HG03378 (cell line): ENCODE measurements at regions not wholly inside any gene's neighbourhood (a gene's known extent, or its start where the extent isn't known, plus 50 kb on each side); places are given as distances from the start of the nearest gene placed in this dataset.

Experiments
- ATAC-seq: cut with Tn5 transposase; IDR thresholded peaks from one replicate; pipeline ENCODE4 v1.9.1; 2021; ENCODE audit warnings: mild to moderate bottlenecking, moderate library complexity; ENCODE audit not compliant: unreplicated experiment

DNA sequence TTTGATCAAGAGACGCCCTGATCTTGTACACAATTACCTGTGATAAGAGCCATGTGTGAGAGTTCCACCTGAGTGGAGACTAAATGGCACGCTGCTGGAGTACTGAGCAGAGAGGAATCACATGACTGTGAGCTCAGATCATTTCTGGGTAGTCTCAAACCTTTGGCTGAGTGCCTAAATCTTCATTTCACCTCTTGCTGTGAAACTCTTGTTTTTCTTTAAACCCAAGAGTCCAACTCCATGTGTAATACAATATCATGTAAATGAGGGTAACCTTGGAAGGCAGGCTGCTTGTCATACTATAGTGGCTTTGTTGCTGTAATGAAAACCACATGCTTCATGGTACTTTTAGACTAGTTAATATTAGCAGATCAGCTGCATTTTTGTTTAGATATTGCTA lies 156.9 kb downstream of the CAND1 start:
- ATAC-seq: no peak

- ATAC-seq: no peak
These were observed 158.2 kb downstream of the CAND1 start for GRCh38 chr12:67427336-67427735.

DNA sequence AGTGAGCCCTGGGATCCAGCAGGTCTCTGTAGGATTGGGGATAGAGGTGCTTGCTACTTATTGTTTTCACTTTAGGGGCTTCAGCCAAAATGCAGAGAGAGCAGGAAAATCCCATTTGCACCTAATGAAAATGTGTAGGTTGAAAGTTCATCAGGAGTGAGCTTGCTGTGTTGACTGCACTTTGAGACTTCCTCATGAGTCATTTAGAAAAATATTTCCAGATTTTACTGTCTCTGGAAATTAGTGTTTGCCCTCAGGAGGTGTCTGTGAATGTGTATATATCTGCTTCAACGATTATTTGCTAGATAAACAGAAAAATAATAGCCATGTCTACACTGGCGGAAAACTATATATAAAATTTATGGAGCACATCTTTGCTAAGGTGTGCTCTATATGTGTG lies 159.3 kb downstream of the CAND1 start:
- ATAC-seq: no peak

DNA sequence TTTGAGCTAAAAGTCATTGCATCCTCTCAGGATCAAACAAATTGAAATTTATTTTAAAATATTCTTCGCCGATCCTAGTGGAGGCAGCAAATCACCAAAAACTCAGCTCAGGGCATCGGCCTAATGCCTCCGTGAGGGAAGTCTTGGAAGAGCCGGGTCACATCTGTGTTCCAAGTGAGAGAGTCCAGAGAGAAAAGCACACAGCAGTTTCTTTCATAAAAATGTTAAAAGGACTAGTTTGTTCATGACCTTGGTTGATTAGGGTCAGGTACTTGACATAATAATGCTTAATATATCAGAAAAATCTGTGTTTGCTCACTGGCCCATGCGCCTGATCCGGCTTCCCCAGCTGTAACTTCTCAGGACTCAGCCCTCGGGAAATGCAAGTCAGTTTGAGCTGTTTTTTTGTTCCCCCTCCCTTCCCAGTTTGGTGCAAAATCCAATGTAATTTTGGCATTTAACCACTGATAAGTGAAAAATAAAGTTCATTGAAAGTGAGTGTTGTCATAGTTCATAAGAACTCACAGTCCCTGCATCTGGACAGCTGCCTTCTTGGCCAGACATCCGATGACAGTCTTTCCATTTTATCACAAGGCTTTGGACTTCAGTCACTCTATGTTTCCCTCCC lies 161.7 kb downstream of the CAND1 start:
- ATAC-seq: no peak

DNA sequence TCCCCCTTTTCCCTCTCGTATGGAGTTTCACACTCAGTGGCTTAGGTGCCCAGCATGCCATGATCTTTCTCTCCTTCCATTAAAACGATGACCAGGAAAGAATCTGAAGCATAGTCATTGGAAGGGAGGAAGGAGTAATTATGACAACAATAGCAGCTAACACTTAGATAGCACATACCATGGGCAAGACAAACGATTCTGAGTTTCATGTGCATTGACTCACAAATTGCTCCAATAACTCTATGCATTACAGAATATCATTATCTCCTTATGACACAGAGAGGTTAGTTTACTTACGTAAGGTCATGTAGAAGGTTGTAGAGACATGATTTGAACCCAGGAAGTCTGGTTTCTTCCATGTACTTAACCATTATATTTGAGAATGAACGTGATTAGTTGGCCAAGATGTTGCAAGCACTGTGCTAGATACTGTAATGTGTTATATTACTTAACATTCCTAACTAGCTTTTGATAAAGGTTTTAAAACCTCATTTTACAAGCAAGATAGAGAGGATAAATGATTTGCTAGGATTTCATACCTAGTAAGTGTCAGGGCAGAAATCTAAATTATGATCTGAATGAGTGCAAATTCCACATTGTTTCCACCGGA lies 162.4 kb downstream of the CAND1 start:
- ATAC-seq: no peak

GRCh38 chr12:67433385-67434175 lies 164.4 kb downstream of the CAND1 start:
- peak; percentile 88 for ATAC-seq

- ATAC-seq: no peak
These were observed 165.7 kb downstream of the CAND1 start for GRCh38 chr12:67434671-67435370.

DNA sequence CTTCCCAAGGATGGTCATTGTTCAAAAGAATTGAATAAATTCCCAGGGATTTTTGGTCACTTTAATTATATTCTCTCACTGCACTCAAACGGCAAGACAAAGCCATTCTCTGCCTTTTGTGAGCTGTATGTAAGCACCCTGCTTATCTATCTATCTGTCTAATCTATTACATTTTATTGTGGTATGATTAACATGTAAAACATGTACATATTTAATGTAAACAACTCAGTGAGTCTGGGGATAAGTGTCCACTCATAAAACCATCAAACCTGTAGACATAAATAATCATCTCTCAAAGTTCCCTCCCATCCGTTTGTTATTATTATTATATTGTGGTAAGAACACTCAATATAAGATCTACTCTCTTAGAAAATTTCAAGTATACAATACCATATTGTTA lies 167.1 kb downstream of the CAND1 start:
- ATAC-seq: no peak

DNA sequence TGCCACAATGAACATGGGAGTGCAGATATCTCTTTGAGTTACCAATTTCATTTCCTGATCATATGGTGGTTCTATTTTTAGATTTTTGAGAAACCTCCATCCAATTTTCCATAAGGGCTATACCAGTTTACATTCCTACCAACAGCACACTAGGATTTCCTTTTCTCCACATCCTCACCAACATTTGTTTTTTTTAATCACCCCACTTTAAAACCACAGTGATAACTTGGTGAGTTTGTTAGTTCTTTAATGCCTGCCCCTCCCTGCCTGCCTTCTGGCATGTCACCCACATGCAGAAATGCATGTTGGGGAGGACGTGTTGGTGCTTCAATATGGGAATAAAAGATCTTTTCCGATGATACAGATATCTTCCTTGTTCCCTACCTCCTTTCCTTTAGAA lies 167.9 kb downstream of the CAND1 start:
- ATAC-seq: no peak

DNA sequence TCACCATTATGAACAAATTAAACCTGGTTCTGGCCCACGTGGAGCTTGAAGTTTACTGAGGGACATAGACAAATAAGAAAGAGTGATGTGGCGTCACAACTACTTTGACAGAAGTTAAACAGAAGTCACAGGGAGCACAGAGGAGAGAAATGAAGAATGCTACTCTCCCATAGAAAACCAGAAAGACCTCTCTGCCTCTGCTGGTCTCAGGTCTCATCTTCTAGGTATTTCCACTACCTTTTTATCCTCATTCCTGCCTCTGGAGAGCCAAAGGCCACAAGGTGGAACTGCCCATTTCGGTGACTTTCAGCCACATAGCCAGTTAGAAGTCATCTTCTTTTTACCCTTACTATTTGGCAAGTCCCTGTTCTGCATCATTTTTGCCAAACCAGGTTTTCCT lies 170.5 kb downstream of the CAND1 start:
- ATAC-seq: no peak

DNA sequence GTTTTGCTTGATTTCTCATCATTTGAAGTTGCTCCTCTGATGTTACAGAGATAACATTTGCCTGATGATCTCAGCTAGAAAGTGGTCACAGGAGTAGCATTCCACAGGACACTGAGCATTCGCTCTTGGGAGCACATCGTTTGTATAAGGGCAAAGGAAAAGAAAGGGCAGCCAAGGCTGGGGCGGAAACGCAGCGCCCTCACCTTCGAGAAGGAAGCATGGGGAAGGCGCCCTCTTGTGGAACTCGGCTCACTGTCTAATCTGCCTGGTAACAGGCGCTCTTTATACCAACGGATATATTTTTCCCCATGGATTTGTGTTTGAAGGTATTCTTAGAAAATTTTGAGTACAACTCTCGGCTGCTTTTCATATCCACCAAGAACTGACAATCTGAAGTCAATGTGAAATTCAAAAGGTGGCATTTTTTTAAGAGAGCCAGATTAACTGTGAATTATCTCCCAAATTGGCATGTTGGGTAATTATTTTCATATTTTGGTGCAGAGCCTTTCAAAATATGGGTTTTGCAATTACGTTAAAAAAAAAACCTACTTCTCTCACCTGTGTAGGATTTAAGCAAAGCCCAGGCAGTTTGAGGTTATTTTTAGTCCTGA lies 172.7 kb downstream of the CAND1 start:
- ATAC-seq: peak; percentile 91

DNA sequence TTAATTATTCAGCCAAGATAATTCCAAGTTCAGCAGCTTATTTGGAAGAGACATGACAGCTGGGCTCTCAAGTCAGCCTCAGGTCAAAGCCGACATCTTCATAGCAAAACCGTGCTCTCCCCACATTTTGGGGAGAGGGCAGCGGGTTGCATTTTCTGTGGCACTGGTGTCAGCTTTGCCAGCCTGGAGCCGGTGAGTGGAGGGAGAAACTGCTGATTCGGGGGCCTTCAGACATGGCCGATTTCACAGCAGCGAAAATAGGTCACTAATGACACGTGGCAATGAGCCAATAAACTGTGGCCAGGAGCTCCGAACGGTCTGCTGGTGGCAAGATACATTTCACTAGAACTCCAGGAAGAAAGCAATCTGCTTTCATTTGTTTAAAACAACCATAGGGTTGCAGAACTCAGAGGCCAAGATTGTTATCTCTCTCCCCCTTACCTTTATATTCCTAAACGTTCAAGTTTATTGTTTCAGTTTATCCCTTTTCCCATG lies 173.2 kb downstream of the CAND1 start:
- ATAC-seq: no peak

DNA sequence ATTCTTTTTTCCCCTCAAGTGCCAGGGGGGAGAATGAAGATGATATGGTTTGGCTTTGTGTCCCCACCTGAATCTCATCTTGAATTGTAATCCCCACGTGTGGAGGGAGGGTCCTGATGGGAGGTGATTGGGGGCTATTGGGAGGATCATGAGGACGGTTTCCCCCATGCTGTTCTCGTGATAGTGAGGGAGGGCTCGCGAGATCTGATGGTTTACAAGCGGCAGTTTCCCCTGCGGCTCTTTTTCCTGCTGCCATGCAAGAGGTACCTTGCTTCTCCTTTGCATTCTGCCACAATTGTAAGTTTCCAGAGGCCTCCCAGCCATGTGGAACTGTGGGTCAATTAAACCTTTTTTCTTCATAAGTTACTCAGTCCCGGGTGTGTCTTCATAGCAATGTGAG lies 173.7 kb downstream of the CAND1 start:
- no peak for ATAC-seq

DNA sequence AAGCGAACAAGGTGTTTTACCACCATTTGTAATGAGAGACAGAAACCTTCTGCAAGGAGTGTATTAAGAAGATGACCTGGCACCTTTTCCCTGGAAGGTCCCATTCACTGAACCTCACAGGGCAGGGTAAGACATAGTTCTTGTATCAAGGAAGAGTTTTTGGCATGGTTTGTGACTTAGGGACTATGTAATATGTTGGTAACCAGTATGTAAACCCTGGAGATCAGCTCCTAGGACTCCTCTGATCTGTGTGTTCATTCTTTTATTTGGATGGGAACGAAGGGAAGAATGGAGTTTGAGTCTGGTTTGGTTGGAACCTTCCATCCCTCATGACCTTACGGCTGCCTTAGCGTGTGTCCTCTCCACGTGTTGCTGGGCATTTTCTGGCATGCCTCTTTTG lies 175.4 kb downstream of the CAND1 start:
- ATAC-seq: no peak

DNA sequence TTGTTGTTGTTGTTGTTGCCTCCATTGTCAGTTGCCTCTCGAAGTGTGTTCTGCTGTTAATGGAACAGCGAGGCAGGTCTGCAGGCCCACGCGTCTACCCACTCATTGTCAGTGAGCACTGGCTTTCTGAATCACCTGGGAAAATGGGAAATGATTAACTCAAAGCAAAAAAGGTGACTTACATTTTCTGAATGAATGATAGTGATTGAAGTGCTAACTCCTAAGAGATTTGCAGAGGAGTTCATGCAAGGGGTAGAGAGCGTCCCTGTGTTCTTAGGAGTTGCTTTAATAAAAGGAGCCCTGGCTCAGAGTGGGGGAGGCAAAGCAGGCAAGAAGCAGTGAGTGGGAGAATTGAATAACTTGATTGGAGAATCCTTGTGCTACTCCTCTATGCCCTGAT lies 177.6 kb downstream of the CAND1 start:
- no peak for ATAC-seq

DNA sequence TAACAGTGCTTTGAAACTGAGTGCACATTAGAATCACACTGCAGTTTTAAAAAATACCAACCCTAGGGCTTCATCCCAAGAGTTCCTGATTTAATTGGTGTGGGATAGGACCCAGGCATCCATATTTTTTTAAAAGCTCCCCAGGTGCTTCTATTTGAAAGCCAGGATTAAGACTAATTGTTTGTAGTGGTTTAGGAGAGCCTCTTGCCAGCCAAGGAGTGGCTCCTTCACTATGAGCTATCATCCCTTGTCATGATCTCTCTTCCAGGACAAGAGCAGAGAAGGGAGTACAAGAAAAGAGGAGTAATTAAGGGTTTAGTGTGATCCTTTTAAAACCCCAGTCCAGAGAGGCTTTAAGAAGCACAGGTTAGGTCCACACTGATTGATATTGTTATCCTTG lies 178.0 kb downstream of the CAND1 start:
- ATAC-seq: no peak

DNA sequence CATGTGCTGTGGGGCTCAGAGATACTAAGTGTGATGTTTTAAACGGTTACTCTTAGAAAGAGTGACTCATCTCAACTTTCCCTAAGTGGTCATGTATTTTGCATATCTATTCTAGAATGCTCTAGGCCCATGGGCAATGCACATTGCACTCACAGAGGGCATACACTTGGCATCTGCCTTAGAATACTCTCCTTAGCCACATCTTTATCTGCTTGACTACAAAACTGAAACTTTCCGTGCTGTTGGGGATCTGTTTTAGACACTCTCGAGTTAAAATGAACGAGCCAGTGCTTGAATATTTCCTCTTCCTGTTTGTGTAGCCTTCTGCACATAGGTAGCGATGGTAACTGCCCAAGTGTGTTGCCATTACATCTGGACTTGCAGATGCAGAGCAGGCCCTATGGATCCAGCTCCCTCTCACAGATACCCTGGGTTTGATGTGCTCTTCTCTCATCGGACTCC lies 180.5 kb downstream of the CAND1 start:
- peak; percentile 83 for ATAC-seq

- no peak for ATAC-seq
These were observed 181.3 kb downstream of the CAND1 start for GRCh38 chr12:67450441-67450840.

DNA sequence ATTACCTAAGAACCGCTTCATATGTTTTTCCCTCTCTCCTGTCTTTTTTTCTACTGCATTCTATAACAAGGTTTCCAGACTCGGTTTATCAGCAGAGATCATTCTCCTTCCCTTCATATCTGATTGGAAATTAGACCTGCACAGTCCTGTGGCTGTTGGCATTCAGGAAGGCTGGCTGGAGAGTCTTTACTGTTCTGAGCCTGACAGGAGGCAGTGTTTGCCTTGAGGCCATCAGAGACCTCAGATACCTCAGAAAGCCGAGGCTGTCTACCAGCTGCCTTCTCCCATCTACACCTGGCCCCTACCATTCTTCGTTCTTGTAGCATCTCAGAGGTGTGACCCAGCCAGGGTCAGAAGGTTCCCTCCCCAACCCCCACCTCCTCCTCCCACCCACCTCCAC lies 182.0 kb downstream of the CAND1 start:
- ATAC-seq: no peak

DNA sequence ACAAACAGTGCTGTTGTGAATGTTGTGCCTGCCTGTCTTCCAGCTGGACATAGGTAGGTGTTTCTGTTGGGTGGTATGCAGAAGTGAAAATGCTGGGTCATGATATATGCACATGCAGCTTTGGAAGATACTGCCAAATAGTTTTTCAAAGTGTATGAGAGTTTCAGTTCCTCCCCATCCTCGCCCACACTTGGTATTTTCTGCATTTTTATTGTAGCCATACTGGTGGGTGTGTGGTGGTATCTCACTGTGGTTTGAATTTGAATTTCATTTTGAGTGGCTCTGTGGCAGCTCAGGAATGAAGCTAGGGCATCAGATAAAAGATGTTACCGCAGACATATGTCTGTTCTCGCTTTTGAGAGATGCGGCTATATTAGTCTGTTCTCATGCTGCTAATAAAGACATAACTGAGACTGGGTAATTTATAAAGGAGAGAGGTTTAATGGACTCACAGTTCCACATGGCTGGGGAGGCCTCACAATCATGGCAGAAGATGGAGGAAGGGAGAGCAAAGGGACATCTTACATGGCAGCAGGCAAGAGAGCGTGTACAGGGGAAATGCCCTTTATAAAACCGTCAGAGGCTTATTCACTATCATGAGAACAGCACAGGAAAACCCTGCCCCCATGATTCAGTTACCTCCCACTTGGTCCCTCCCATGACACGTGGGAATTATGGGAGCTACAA lies 183.1 kb downstream of the CAND1 start:
- peak; percentile 73 for ATAC-seq
